ENCODE measurements at regions not wholly inside any gene's neighbourhood (a gene's known extent, or its start where the extent isn't known, plus 50 kb on each side); places are given as distances from the start of the nearest gene placed in this dataset.

- Histone ChIP-seq H2AFZ (ENCODE audit: control insufficient read depth, low read length) (no peak overlapping the region), H3K9me1 (ENCODE audit: control insufficient read depth, extremely low read depth, insufficient read depth, low read length) (no peaks in the 10 kb centered on the region), H3K9ac (ENCODE audit: control insufficient read depth, extremely low read depth, insufficient read depth, low read length) (no peak overlapping the region), H3K4me1 (ENCODE audit: control insufficient read depth, extremely low read depth, insufficient read depth, low read length) (peaks cover 2% of the 10 kb centered on the region), H3K4me2 (ENCODE audit: control insufficient read depth, extremely low read depth, insufficient read depth, low read depth, low read length) (no peak overlapping the region), H3K9me3 (ENCODE audit: control insufficient read depth, low read depth, low read length) (no peaks in the 10 kb centered on the region), H4K20me1 (ENCODE audit: control insufficient read depth, extremely low read depth, insufficient read depth, low read length) (no peaks in the 10 kb centered on the region), H3K27ac (ENCODE audit: control insufficient read depth, insufficient read depth, low read length) (no peak overlapping the region), H3K4me3 (ENCODE audit: control insufficient read depth in 2 of 3, extremely low read depth in 1 of 3, insufficient read depth in 2 of 3, low read depth in 1 of 3, low read length in 3 of 3) (no peak overlapping the region), H3K27me3 (ENCODE audit: control insufficient read depth, extremely low read depth, insufficient read depth, low read length) (peaks cover 12% of the 10 kb centered on the region), H3K79me2 (ENCODE audit: control insufficient read depth, insufficient read depth, low read length) (no peaks in the 10 kb centered on the region), H3K36me3 (ENCODE audit: control insufficient read depth in 2 of 2, extremely low read depth in 1 of 2, insufficient read depth in 2 of 2, low read length in 2 of 2) (no peaks in the 10 kb centered on the region)
- no peak for DNase-seq (ENCODE audit: low read depth, low spot score)
- TF ChIP-seq EZH2 (IDR thresholded peaks at IDR 0.05; ENCODE audit: low read length), result no peak
- TF ChIP-seq, protein P1, sequence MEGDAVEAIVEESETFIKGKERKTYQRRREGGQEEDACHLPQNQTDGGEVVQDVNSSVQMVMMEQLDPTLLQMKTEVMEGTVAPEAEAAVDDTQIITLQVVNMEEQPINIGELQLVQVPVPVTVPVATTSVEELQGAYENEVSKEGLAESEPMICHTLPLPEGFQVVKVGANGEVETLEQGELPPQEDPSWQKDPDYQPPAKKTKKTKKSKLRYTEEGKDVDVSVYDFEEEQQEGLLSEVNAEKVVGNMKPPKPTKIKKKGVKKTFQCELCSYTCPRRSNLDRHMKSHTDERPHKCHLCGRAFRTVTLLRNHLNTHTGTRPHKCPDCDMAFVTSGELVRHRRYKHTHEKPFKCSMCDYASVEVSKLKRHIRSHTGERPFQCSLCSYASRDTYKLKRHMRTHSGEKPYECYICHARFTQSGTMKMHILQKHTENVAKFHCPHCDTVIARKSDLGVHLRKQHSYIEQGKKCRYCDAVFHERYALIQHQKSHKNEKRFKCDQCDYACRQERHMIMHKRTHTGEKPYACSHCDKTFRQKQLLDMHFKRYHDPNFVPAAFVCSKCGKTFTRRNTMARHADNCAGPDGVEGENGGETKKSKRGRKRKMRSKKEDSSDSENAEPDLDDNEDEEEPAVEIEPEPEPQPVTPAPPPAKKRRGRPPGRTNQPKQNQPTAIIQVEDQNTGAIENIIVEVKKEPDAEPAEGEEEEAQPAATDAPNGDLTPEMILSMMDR (optimal IDR thresholded peaks at IDR 0.05 in 1 of 3, IDR thresholded peaks at IDR 0.05 in 1 of 3, conservative IDR thresholded peaks at IDR 0.05 in 1 of 3; ENCODE audit: extremely low read depth in 1 of 3, insufficient read depth in 2 of 3, low read length in 3 of 3), result no peak
- dilution Hi-C loops (cut with MboI; ENCODE audit: extremely low pct_ligation_motif_present, low sequenced_read_pairs), result no loop called here
- no peak for FAIRE-seq
Observed at GRCh38 chr7:131690441-131690840, 134.0 kb upstream of the PODXL start.

- Histone ChIP-seq H3K27me3 (ENCODE audit: control insufficient read depth, extremely low read depth, insufficient read depth, low read length) (peaks cover 12% of the 10 kb centered on the region), H3K9ac (ENCODE audit: control insufficient read depth, extremely low read depth, insufficient read depth, low read length) (no peak overlapping the region), H2AFZ (ENCODE audit: control insufficient read depth, low read length) (no peak overlapping the region), H3K9me1 (ENCODE audit: control insufficient read depth, extremely low read depth, insufficient read depth, low read length) (no peaks in the 10 kb centered on the region), H3K9me3 (ENCODE audit: control insufficient read depth, low read depth, low read length) (no peaks in the 10 kb centered on the region), H3K4me2 (ENCODE audit: control insufficient read depth, extremely low read depth, insufficient read depth, low read depth, low read length) (no peak overlapping the region), H3K36me3 (ENCODE audit: control insufficient read depth in 2 of 2, extremely low read depth in 1 of 2, insufficient read depth in 2 of 2, low read length in 2 of 2) (no peaks in the 10 kb centered on the region), H3K4me3 (ENCODE audit: control insufficient read depth in 2 of 3, extremely low read depth in 1 of 3, insufficient read depth in 2 of 3, low read depth in 1 of 3, low read length in 3 of 3) (no peak overlapping the region), H3K4me1 (ENCODE audit: control insufficient read depth, extremely low read depth, insufficient read depth, low read length) (peaks cover 2% of the 10 kb centered on the region), H3K79me2 (ENCODE audit: control insufficient read depth, insufficient read depth, low read length) (no peaks in the 10 kb centered on the region), H4K20me1 (ENCODE audit: control insufficient read depth, extremely low read depth, insufficient read depth, low read length) (no peaks in the 10 kb centered on the region), H3K27ac (ENCODE audit: control insufficient read depth, insufficient read depth, low read length) (no peak overlapping the region)
- TF ChIP-seq EZH2 (IDR thresholded peaks at IDR 0.05; ENCODE audit: low read length), result no peak
- TF ChIP-seq, protein P1 (optimal IDR thresholded peaks at IDR 0.05 in 1 of 3, IDR thresholded peaks at IDR 0.05 in 1 of 3, conservative IDR thresholded peaks at IDR 0.05 in 1 of 3; ENCODE audit: extremely low read depth in 1 of 3, insufficient read depth in 2 of 3, low read length in 3 of 3), result no peak
- DNase-seq (ENCODE audit: low read depth, low spot score) (no peak), FAIRE-seq (no peak)
- dilution Hi-C loops (cut with MboI; ENCODE audit: extremely low pct_ligation_motif_present, low sequenced_read_pairs), result no loop called here
Observed at GRCh38 chr7:131689662-131690234, 133.3 kb upstream of the PODXL start.
